Vagina (tissue), 2 donors: ENCODE measurements at regions not wholly inside any gene's neighbourhood (a gene's known extent, or its start where the extent isn't known, plus 50 kb on each side); places are given as distances from the start of the nearest gene placed in this dataset.

Experiments used
- DNase-seq, 2 donors: peaks; one replicate each; pipeline ENCODE4 v3.0.0-alpha.2; 2017; ENCODE audit errors: extremely low spot score in 2 of 2
- H3K27ac ChIP-seq: fragments of 200-600 bp; sonication (generic); one replicate; pipeline ENCODE4 v1.5.1; 2019
- H3K27me3 ChIP-seq: fragments of 200-600 bp; sonication (generic); one replicate; pipeline ENCODE4 v1.5.1; 2019
- H3K36me3 ChIP-seq, 2 donors: fragments of 200-600 bp; sonication (generic); one replicate each; pipeline ENCODE4 v1.5.1; 2017 to 2019
- H3K4me1 ChIP-seq: fragments of 200-600 bp; sonication (generic); one replicate; pipeline ENCODE4 v1.5.1; 2019
- H3K4me3 ChIP-seq, 2 donors: fragments of 200-600 bp; sonication (generic); 1 replicate in 1 of 2; 2 replicates in 1 of 2; pipeline ENCODE4 v1.5.1; 2016 to 2019
- H3K9me3 ChIP-seq: fragments of 200-600 bp; sonication (generic); one replicate; pipeline ENCODE4 v1.5.1; 2019
- CTCF ChIP-seq, 3 experiments: fragments of 450-650 bp in 2 of 3; fragments of 200-600 bp in 1 of 3; sonication (generic) in 1 of 3; IDR thresholded peaks; one replicate each; pipeline ENCODE4 v1.5.1; 2017 to 2019; ENCODE audit warnings: antibody characterized with exemption in 3 of 3, mild to moderate bottlenecking in 2 of 3, moderate library complexity in 2 of 3
- POLR2A ChIP-seq, 2 donors: fragments of 450-650 bp; IDR thresholded peaks; one replicate each; pipeline ENCODE4 v1.6.1; 2017; ENCODE audit warnings: antibody characterized with exemption in 2 of 2, mild to moderate bottlenecking in 2 of 2, moderate library complexity in 2 of 2
- POLR2AphosphoS5 ChIP-seq, 2 donors: sonication (generic); formaldehyde crosslinking; IDR thresholded peaks; one replicate each; pipeline ENCODE4 v1.9.0; 2017; ENCODE audit warnings: antibody characterized with exemption in 2 of 2, mild to moderate bottlenecking in 2 of 2, low read depth in 1 of 2; ENCODE audit not compliant: insufficient read depth in 1 of 2
- intact Hi-C: fragments of 100-400 bp; cut with DNase I; formaldehyde crosslinking; loops from one replicate; pipeline ENCODE4 v1.15.1; 2023

DNA sequence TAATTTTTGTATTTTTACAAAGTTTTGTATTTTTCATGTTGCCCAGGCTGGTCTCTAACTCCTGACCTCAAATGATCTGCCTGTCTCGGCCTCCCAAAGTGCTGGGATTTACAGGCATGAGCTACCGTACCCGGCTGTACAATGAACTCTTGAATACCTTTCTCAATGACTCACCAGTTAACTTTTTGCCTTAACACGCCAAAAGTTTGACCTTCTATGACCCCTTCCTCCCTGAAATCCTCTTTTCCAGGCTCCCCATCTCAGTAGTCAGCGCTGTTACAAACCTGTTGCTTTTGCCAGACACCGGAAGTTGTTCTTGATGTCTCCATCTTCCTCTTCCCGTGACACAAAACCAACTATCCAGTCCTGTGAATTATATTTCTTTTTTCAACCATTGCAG is 158.1 kb upstream of the ASIC2 start:
- DNase-seq: no peak
- no peaks in the 10 kb centered on the region for H3K27me3 ChIP-seq
- H3K4me1 ChIP-seq: no peaks in the 10 kb centered on the region
- intact Hi-C loops: no loop called here
- no peak overlapping the region for H3K27ac ChIP-seq
- TF ChIP-seq CTCF (IDR thresholded peaks at IDR 0.05) (no peak), POLR2A (IDR thresholded peaks at IDR 0.05) (no peak), POLR2AphosphoS5 (IDR thresholded peaks at IDR 0.05; ENCODE audit: insufficient read depth in 1 of 2, low read depth in 1 of 2) (no peak)
- no peak overlapping the region for H3K4me3 ChIP-seq
- no peaks in the 10 kb centered on the region for H3K36me3 ChIP-seq
- no peaks in the 10 kb centered on the region for H3K9me3 ChIP-seq

- no peak for DNase-seq
- Histone ChIP-seq H3K36me3 (no peaks in the 10 kb centered on the region), H3K27ac (no peak overlapping the region), H3K9me3 (no peaks in the 10 kb centered on the region), H3K27me3 (no peaks in the 10 kb centered on the region), H3K4me1 (no peaks in the 10 kb centered on the region), H3K4me3 (no peak overlapping the region)
- intact Hi-C loops: no loop called here
- TF ChIP-seq POLR2AphosphoS5 (IDR thresholded peaks at IDR 0.05; ENCODE audit: insufficient read depth in 1 of 2, low read depth in 1 of 2): no peak
- no peak for TF ChIP-seq POLR2A (IDR thresholded peaks at IDR 0.05)
- TF ChIP-seq CTCF (IDR thresholded peaks at IDR 0.05): no peak
Observed at GRCh38 chr17:33457477-33457876, 164.4 kb upstream of the ASIC2 start.

DNA sequence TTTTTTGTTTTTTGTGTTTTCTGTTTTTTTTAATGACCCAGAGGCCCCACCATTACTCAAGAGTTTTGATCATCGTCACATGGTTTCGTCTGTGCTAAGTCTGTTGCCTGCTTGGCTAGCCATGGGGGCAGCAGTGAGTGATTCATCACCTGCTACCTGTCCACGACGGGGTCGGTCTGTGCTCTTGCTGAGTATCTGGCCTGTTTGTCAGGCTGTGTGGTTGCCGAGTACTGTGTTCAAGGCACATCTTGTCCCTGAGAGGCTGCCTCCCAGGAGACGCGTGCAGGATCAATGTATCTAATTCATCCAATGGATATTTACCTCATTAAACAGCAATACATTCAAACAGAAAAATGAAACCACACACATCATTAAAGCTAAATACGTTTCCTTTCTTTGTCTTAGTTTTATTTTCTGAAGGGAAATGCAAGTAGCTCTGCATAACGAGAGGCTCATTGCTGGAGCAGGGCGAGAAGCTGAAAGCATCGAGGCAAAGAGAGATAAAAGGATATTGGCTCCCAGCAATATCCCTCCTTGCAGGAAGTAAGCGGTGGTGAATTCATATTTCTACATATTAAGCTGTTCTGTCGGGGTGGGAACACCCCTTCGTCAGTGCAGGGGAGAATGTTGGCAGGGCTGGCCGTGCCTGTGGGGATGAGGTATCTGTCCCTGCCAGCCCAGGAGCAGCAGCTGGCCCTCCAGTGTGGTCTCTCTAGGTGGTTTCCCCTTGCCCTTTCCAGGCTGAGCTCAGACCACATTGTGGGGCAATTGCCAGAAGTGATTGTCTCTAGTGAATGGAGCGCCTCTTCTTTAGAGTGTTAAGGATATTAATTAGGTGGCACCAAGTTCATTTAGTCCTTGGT is 166.2 kb upstream of the ASIC2 start:
- Histone ChIP-seq H3K4me3 (no peak overlapping the region), H3K36me3 (no peaks in the 10 kb centered on the region), H3K27ac (no peak overlapping the region), H3K9me3 (no peaks in the 10 kb centered on the region), H3K4me1 (no peaks in the 10 kb centered on the region), H3K27me3 (no peaks in the 10 kb centered on the region)
- TF ChIP-seq POLR2AphosphoS5 (IDR thresholded peaks at IDR 0.05; ENCODE audit: insufficient read depth in 1 of 2, low read depth in 1 of 2) (no peak), CTCF (IDR thresholded peaks at IDR 0.05) (no peak)
- intact Hi-C loops: no loop called here
- no peak for DNase-seq

DNA sequence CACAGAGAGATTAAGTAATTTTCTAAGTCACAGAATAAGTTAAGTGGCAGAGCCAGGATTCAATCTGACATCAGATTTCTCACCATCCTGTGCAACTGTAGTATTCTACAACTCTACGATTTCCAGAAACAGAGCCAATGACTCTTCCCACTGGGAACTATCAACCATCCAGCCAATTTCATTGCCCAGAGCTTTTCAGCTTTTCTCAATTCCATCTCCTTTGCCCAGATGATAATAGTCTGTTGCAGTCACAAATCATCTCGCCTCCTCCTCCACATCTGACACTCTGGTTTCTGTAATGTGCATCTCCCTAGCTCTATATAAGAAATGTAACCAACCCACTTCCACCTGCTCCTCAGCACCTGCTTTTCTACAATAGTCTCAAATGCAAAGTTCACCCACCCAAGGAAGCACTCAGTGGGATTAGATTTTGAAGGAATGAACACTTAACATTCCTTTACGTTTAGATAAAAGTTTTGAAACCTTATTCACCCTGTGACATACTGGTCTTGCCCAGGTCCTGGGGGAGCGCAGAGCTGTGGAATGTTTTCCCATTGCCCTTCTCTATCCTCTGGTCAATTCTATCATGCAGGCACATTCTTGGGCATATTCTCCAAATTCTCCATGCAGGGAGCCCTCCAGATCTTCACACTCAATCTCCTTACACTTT is 167.8 kb upstream of the ASIC2 start:
- intact Hi-C loops: no loop called here

More for the DNA sequence above, 167.8 kb upstream of the ASIC2 start:
- Histone ChIP-seq H3K27ac (no peak overlapping the region), H3K4me3 (no peak overlapping the region), H3K27me3 (no peaks in the 10 kb centered on the region), H3K36me3 (no peaks in the 10 kb centered on the region), H3K4me1 (no peaks in the 10 kb centered on the region), H3K9me3 (no peaks in the 10 kb centered on the region)
- TF ChIP-seq POLR2A (IDR thresholded peaks at IDR 0.05) (no peak), POLR2AphosphoS5 (IDR thresholded peaks at IDR 0.05; ENCODE audit: insufficient read depth in 1 of 2, low read depth in 1 of 2) (no peak), CTCF (IDR thresholded peaks at IDR 0.05) (no peak)
- DNase-seq: no peak
